ENCODE measurements at regions not wholly inside any gene's neighbourhood (a gene's known extent, or its start where the extent isn't known, plus 50 kb on each side); places are given as distances from the start of the nearest gene placed in this dataset.

DNA sequence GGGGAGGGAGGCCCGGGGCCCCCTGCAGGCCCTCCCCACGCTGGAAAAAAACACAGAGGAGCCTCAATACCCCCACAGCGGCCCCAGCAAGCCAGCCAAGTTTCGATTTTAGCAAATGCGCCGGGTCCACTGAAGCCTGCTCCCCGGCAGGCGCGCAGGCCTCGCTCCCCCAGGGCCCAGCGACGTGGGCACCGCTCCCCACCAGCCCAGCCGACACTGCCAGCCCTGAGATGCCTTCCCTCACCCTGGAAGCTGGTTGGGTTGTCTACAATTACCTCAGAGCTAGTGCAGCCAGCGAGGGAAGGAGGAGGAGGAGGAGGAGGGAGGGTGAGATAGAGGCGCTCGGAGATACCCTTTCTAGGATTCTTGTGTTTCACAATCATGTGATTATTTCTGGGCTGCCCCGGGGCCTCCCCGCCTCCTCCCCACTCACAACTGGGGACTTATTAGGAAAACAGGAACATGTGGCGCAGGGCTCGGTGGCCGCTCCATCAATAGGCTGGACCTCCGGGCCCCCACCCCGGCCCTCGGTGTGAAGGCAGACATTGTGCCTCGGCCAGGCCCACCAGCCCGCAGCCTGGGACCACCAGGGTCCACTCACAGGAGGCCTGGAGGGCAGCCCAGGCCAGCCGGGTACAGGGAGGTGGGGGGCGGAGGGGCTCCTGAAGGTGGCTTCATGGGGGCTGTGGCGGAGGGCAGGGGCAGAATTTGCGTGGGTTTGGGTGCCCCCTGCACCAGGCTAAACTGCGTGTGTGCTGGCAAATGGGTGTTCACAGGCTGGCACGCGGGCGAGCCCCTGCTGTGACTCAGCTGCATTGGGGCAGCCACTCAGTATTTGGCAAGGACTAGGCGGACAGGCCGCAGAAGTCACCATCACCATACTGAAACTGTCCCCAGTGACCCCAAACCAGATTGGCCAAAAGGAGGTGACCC is 109.9 kb downstream of the NCOR2 start:
- TF ChIP-seq, protein P1, sequence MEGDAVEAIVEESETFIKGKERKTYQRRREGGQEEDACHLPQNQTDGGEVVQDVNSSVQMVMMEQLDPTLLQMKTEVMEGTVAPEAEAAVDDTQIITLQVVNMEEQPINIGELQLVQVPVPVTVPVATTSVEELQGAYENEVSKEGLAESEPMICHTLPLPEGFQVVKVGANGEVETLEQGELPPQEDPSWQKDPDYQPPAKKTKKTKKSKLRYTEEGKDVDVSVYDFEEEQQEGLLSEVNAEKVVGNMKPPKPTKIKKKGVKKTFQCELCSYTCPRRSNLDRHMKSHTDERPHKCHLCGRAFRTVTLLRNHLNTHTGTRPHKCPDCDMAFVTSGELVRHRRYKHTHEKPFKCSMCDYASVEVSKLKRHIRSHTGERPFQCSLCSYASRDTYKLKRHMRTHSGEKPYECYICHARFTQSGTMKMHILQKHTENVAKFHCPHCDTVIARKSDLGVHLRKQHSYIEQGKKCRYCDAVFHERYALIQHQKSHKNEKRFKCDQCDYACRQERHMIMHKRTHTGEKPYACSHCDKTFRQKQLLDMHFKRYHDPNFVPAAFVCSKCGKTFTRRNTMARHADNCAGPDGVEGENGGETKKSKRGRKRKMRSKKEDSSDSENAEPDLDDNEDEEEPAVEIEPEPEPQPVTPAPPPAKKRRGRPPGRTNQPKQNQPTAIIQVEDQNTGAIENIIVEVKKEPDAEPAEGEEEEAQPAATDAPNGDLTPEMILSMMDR (IDR thresholded peaks at IDR 0.05), result no peak
- TF ChIP-seq EP300 (IDR thresholded peaks at IDR 0.05), result no peak
- TF ChIP-seq POLR2AphosphoS5 (IDR thresholded peaks at IDR 0.05), result peak; percentile 43 to 49
- no peak for TF ChIP-seq POLR2A (IDR thresholded peaks at IDR 0.05; ENCODE audit: low read depth)
